ENCODE measurements at regions not wholly inside any gene's neighbourhood (a gene's known extent, or its start where the extent isn't known, plus 50 kb on each side); places are given as distances from the start of the nearest gene placed in this dataset.
A peak's percentile ranks its signal among the peaks of the same experiment; 100 is the strongest.

DNA sequence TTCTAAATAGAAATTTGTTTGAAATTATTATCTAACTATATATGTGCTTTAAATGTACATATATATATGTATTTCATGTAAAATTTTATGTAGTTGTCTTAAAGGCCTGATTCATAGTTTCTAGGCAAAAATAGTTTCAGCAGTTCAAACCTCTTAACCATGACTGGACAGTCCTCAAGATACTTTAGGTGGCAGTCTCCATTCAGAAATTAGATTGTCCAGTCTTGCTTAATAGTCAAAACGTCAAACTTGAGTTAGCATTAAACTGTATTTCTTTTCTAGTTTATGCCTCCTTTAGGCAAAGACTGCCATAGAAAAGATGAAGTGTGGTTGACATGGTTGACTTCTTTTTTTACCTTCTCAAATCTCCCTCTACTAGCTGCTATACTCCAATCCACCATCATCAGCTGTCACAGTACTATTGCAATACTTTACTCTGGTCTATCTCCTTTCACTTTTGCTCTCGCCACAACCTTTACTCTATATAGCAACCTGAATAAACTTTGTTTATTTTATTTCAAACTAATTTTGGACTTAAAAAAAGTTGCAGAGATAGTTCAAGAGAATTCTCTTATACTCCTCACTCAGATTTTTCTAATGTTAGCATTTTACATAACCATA lies 395.6 kb upstream of the DIPK2B start:
- H3K36me3 ChIP-seq (replicated peaks in 1 of 2; ENCODE audit: control insufficient read depth in 1 of 2, insufficient read depth in 2 of 2, low read length in 2 of 2), result no peaks in the 10 kb centered on the region
- no peaks in the 10 kb centered on the region for H3K79me2 ChIP-seq (ENCODE audit: insufficient read depth, low read length)
- H4K20me1 ChIP-seq (ENCODE audit: insufficient read depth, low read length), result no peaks in the 10 kb centered on the region
- H3K4me3 ChIP-seq (replicated peaks in 1 of 3; ENCODE audit: insufficient read depth in 1 of 3, low read depth in 2 of 3, low read length in 3 of 3), result no peak overlapping the region
- POLR2A ChIA-PET, result no interaction called here
- H3K4me2 ChIP-seq (ENCODE audit: low read depth, low read length), result no peak overlapping the region
- no TSS peak for BruUV-seq (replicated peaks)
- CTCF ChIA-PET (ENCODE audit: low intra/inter-chr PET ratio, low total read pairs), result no interaction called here
- in situ Hi-C loops (cut with HindIII; ENCODE audit: extremely low pct_ligation_motif_present, low pct_unique_long_range_greater_than_20kb), result no loop called here
- H2AFZ ChIP-seq (ENCODE audit: low read length), result no peak overlapping the region
- H3K9me3 ChIP-seq (ENCODE audit: low read length), result no peaks in the 10 kb centered on the region
- H3K27me3 ChIP-seq (ENCODE audit: control insufficient read depth in 1 of 2, insufficient read depth in 2 of 2, low read length in 2 of 2), result no peaks in the 10 kb centered on the region
- H3K4me1 ChIP-seq (ENCODE audit: insufficient read depth, low read length), result no peaks in the 10 kb centered on the region
- H3K9ac ChIP-seq (ENCODE audit: insufficient read depth, low read depth, low read length), result no peak overlapping the region
- ATAC-seq (no peak), DNase-seq (ENCODE audit: low spot score) (no peak), FAIRE-seq (no peak)
- TF ChIP-seq ZNF253 (CRISPR knock-in tag; IDR thresholded peaks at IDR 0.05; ENCODE audit: borderline replicate concordance) (no peak), U2AF1 (optimal IDR thresholded peaks at IDR 0.05; ENCODE audit: low read depth, low read length) (no peak), ZMYM3 (CRISPR knock-in tag; IDR thresholded peaks at IDR 0.05) (no peak), STAG1 (CRISPR knock-in tag; IDR thresholded peaks at IDR 0.05) (0 out of 2 replicates have a peak, but pooled peaks have one; percentile 4)
- TF ChIP-seq, protein P1, sequence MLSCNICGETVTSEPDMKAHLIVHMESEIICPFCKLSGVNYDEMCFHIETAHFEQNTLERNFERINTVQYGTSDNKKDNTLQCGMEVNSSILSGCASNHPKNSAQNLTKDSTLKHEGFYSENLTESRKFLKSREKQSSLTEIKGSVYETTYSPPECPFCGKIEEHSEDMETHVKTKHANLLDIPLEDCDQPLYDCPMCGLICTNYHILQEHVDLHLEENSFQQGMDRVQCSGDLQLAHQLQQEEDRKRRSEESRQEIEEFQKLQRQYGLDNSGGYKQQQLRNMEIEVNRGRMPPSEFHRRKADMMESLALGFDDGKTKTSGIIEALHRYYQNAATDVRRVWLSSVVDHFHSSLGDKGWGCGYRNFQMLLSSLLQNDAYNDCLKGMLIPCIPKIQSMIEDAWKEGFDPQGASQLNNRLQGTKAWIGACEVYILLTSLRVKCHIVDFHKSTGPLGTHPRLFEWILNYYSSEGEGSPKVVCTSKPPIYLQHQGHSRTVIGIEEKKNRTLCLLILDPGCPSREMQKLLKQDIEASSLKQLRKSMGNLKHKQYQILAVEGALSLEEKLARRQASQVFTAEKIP (CRISPR knock-in tag; IDR thresholded peaks at IDR 0.05; ENCODE audit: borderline replicate concordance), result no peak
- intact Hi-C loops (cut with micrococcal nuclease; ENCODE audit: unreplicated experiment), result no loop called here
- 24% methylated on average over 2 of the region's 2 CpGs for WGBS (ENCODE audit: low lambda C conversion rate)
- no peak overlapping the region for H3K27ac ChIP-seq (ENCODE audit: extremely low read length, insufficient read depth, low read length)

DNA sequence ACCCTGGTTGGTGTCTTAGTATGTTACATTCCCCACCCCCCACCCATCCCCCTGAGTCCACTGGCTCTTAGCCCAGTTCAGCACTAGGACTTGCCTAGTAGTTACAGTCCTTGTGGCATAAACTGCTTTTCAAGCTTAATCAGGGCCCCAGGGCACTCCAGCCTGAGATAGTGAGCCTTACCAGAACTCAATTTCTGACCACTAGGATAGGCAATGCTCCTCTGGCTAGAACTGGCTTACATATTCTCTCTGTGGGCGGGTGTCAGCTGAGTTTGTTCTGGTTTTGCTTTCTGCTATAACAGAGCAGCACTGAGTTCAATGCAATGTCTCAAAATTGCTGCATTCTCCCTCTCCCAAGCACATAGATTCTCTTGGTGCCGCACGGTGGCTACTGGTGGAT lies 391.4 kb upstream of the DIPK2B start:
- FAIRE-seq, result no peak
- Histone ChIP-seq H3K36me3 (replicated peaks in 1 of 2; ENCODE audit: control insufficient read depth in 1 of 2, insufficient read depth in 2 of 2, low read length in 2 of 2) (no peaks in the 10 kb centered on the region), H4K20me1 (ENCODE audit: insufficient read depth, low read length) (no peaks in the 10 kb centered on the region), H3K27ac (ENCODE audit: extremely low read length, insufficient read depth, low read length) (no peak overlapping the region), H3K79me2 (ENCODE audit: insufficient read depth, low read length) (no peaks in the 10 kb centered on the region), H3K9ac (ENCODE audit: insufficient read depth, low read depth, low read length) (no peak overlapping the region), H3K9me3 (ENCODE audit: low read length) (no peaks in the 10 kb centered on the region), H3K4me2 (ENCODE audit: low read depth, low read length) (no peak overlapping the region), H3K27me3 (ENCODE audit: control insufficient read depth in 1 of 2, insufficient read depth in 2 of 2, low read length in 2 of 2) (no peaks in the 10 kb centered on the region), H3K4me3 (replicated peaks in 1 of 3; ENCODE audit: insufficient read depth in 1 of 3, low read depth in 2 of 3, low read length in 3 of 3) (no peak overlapping the region), H3K4me1 (ENCODE audit: insufficient read depth, low read length) (no peaks in the 10 kb centered on the region), H2AFZ (ENCODE audit: low read length) (no peak overlapping the region)
- BruUV-seq (replicated peaks), result no TSS peak
- TF ChIP-seq SOX13 (IDR thresholded peaks at IDR 0.05) (no peak), SOX13 (CRISPR knock-in tag; conservative IDR thresholded peaks at IDR 0.05 in 1 of 2, IDR thresholded peaks at IDR 0.05 in 1 of 2) (no peak), SP5 (CRISPR knock-in tag; IDR thresholded peaks at IDR 0.05; ENCODE audit: borderline replicate concordance, low read depth) (no peak), ATRX (CRISPR knock-in tag; IDR thresholded peaks at IDR 0.05; ENCODE audit: borderline replicate concordance) (no peak), MIER2 (CRISPR knock-in tag; IDR thresholded peaks at IDR 0.05) (no peak), MLLT10 (CRISPR knock-in tag; IDR thresholded peaks at IDR 0.05) (no peak)
- no peak for ATAC-seq
- POLR2A ChIA-PET, result no interaction called here
- no peak for DNase-seq (ENCODE audit: low spot score)
- intact Hi-C loops (cut with micrococcal nuclease; ENCODE audit: unreplicated experiment) (no loop called here), in situ Hi-C loops (cut with HindIII; ENCODE audit: extremely low pct_ligation_motif_present, low pct_unique_long_range_greater_than_20kb) (no loop called here)
- WGBS (ENCODE audit: low lambda C conversion rate), result no CpG with 5 or more reads among the region's 3 CpGs
- CTCF ChIA-PET (ENCODE audit: low intra/inter-chr PET ratio, low total read pairs), result no interaction called here
